GM12874 (cell line): ENCODE measurements at regions not wholly inside any gene's neighbourhood (a gene's known extent, or its start where the extent isn't known, plus 50 kb on each side); places are given as distances from the start of the nearest gene placed in this dataset.

Experiments used
- CTCF ChIP-seq: IDR thresholded peaks from 2 replicates; pipeline ENCODE4 v1.5.1; 2011; ENCODE audit warnings: low read depth, mild to moderate bottlenecking, control low read depth, low read length, moderate library complexity; ENCODE audit not compliant: insufficient read depth

- no peak for TF ChIP-seq CTCF
These were observed 142.7 kb upstream of the CREB1 start for GRCh38 chr2:207387001-207387571.

GRCh38 chr2:207390302-207391095 lies 139.3 kb upstream of the CREB1 start:
- no peak for TF ChIP-seq CTCF

- TF ChIP-seq CTCF: no peak
These were observed 135.5 kb upstream of the CREB1 start for GRCh38 chr2:207394203-207394781.

GRCh38 chr2:207394812-207395534 lies 134.8 kb upstream of the CREB1 start:
- TF ChIP-seq CTCF: no peak

GRCh38 chr2:207395535-207396251 lies 134.1 kb upstream of the CREB1 start:
- no peak for TF ChIP-seq CTCF

- no peak for TF ChIP-seq CTCF
These were observed 131.7 kb upstream of the CREB1 start for GRCh38 chr2:207397917-207398655.
